Immature natural killer cell (primary cell): ENCODE measurements at regions not wholly inside any gene's neighbourhood (a gene's known extent, or its start where the extent isn't known, plus 50 kb on each side); places are given as distances from the start of the nearest gene placed in this dataset.

Experiments used
- DNase-seq, 3 donors: peaks; one replicate each; pipeline ENCODE4 v3.0.0; 2022; ENCODE audit warnings: mixed read lengths in 1 of 3
- H3K27ac Mint-ChIP-seq, 6 donors: one replicate each; pipeline ENCODE4 v1.8.0; 2020; ENCODE audit warnings: mixed read lengths in 6 of 6, mild to moderate bottlenecking in 5 of 6, inconsistent platforms in 4 of 6, moderate library complexity in 3 of 6
- H3K27me3 Mint-ChIP-seq, 3 donors: one replicate each; pipeline ENCODE4 v1.8.0; 2020 to 2021; ENCODE audit warnings: low read depth in 3 of 3, mild to moderate bottlenecking in 3 of 3, mixed read lengths in 3 of 3, moderate library complexity in 3 of 3, inconsistent platforms in 1 of 3
- H3K36me3 Mint-ChIP-seq, 3 donors: one replicate each; pipeline ENCODE4 v1.8.0; 2020; ENCODE audit warnings: mixed read lengths in 3 of 3, inconsistent platforms in 2 of 3, mild to moderate bottlenecking in 2 of 3
- H3K4me1 Mint-ChIP-seq, 2 donors: one replicate each; pipeline ENCODE4 v1.8.0; 2020; ENCODE audit warnings: inconsistent platforms in 2 of 2, mild to moderate bottlenecking in 2 of 2, mixed read lengths in 2 of 2, moderate library complexity in 1 of 2
- H3K4me3 Mint-ChIP-seq, 5 donors: one replicate each; pipeline ENCODE4 v1.8.0; 2020; ENCODE audit warnings: mild to moderate bottlenecking in 5 of 5, mixed read lengths in 5 of 5, inconsistent platforms in 3 of 5, moderate library complexity in 3 of 5
- H3K9me3 Mint-ChIP-seq, 6 donors: one replicate each; pipeline ENCODE4 v1.8.0; 2020; ENCODE audit warnings: mild to moderate bottlenecking in 6 of 6, mixed read lengths in 6 of 6, inconsistent platforms in 4 of 6, moderate library complexity in 3 of 6

- Mint-ChIP-seq H3K9me3 (peaks cover 0 to 8% (median 0%) of the 10 kb centered on the region in 6 donors), H3K36me3 (no peaks in the 10 kb centered on the region), H3K4me3 (no peak overlapping the region), H3K27ac (no peak overlapping the region), H3K4me1 (no peaks in the 10 kb centered on the region), H3K27me3 (peaks cover 0 to 2% (median 0%) of the 10 kb centered on the region in 3 donors)
- no peak for DNase-seq
These were observed 514.6 kb downstream of the TLE4 start for GRCh38 chr9:80086386-80086785.

GRCh38 chr9:80085668-80086067 is 513.9 kb downstream of the TLE4 start:
- H3K4me1 Mint-ChIP-seq = no peaks in the 10 kb centered on the region
- no peak overlapping the region for H3K4me3 Mint-ChIP-seq
- no peaks in the 10 kb centered on the region for H3K36me3 Mint-ChIP-seq
- H3K9me3 Mint-ChIP-seq = peaks cover 0 to 8% (median 0%) of the 10 kb centered on the region in 6 donors
- DNase-seq = no peak
- no peak overlapping the region for H3K27ac Mint-ChIP-seq
- H3K27me3 Mint-ChIP-seq = peaks cover 0 to 2% (median 0%) of the 10 kb centered on the region in 3 donors

- Mint-ChIP-seq H3K9me3 (peaks cover 0 to 8% (median 0%) of the 10 kb centered on the region in 6 donors), H3K36me3 (no peaks in the 10 kb centered on the region), H3K27ac (no peak overlapping the region), H3K27me3 (peaks cover 0 to 4% (median 0%) of the 10 kb centered on the region in 3 donors), H3K4me3 (no peak overlapping the region), H3K4me1 (no peaks in the 10 kb centered on the region)
- no peak for DNase-seq
These were observed 510.4 kb downstream of the TLE4 start for GRCh38 chr9:80082213-80082612.

- no peak overlapping the region for H3K27ac Mint-ChIP-seq
- no peak for DNase-seq
These were observed 507.1 kb downstream of the TLE4 start for GRCh38 chr9:80078826-80079225.

GRCh38 chr9:80077059-80077458 is 505.3 kb downstream of the TLE4 start:
- Mint-ChIP-seq H3K36me3 (no peaks in the 10 kb centered on the region), H3K4me1 (no peaks in the 10 kb centered on the region), H3K4me3 (no peak overlapping the region), H3K27me3 (peaks cover 0 to 4% (median 0%) of the 10 kb centered on the region in 3 donors), H3K9me3 (peaks cover 0 to 3% (median 0%) of the 10 kb centered on the region in 6 donors), H3K27ac (no peak overlapping the region)
- DNase-seq = no peak

More at GRCh38 chr9:80078826-80079225, 507.1 kb downstream of the TLE4 start:
- Mint-ChIP-seq H3K4me3 (no peak overlapping the region), H3K27me3 (peaks cover 0 to 4% (median 0%) of the 10 kb centered on the region in 3 donors), H3K9me3 (peaks cover 0 to 6% (median 0%) of the 10 kb centered on the region in 6 donors), H3K36me3 (no peaks in the 10 kb centered on the region), H3K4me1 (no peaks in the 10 kb centered on the region)

- Mint-ChIP-seq H3K27me3 (peaks cover 0 to 4% (median 0%) of the 10 kb centered on the region in 3 donors), H3K9me3 (no peaks in the 10 kb centered on the region), H3K4me3 (no peak overlapping the region), H3K27ac (no peak overlapping the region), H3K4me1 (no peaks in the 10 kb centered on the region), H3K36me3 (no peaks in the 10 kb centered on the region)
- DNase-seq = no peak
These were observed 504.4 kb downstream of the TLE4 start for GRCh38 chr9:80076162-80076561.

GRCh38 chr9:80074439-80074838 is 502.7 kb downstream of the TLE4 start:
- no peak overlapping the region for H3K4me3 Mint-ChIP-seq
- no peaks in the 10 kb centered on the region for H3K4me1 Mint-ChIP-seq
- peaks cover 0 to 4% (median 0%) of the 10 kb centered on the region in 3 donors for H3K27me3 Mint-ChIP-seq
- no peaks in the 10 kb centered on the region for H3K9me3 Mint-ChIP-seq
- no peak for DNase-seq
- H3K36me3 Mint-ChIP-seq = no peaks in the 10 kb centered on the region
- no peak overlapping the region for H3K27ac Mint-ChIP-seq

- H3K36me3 Mint-ChIP-seq = no peaks in the 10 kb centered on the region
- H3K4me3 Mint-ChIP-seq = no peak overlapping the region
- peaks cover 0 to 4% (median 0%) of the 10 kb centered on the region in 3 donors for H3K27me3 Mint-ChIP-seq
- H3K9me3 Mint-ChIP-seq = peaks cover 0 to 3% (median 0%) of the 10 kb centered on the region in 6 donors
- no peak for DNase-seq
- no peaks in the 10 kb centered on the region for H3K4me1 Mint-ChIP-seq
- no peak overlapping the region for H3K27ac Mint-ChIP-seq
These were observed 500.7 kb downstream of the TLE4 start for GRCh38 chr9:80072451-80072850.

GRCh38 chr9:80070071-80070742 is 498.4 kb downstream of the TLE4 start:
- Mint-ChIP-seq H3K27me3 (peaks cover 0 to 4% (median 0%) of the 10 kb centered on the region in 3 donors), H3K4me1 (no peaks in the 10 kb centered on the region), H3K4me3 (no peak overlapping the region), H3K36me3 (no peaks in the 10 kb centered on the region), H3K9me3 (peaks cover 0 to 3% (median 0%) of the 10 kb centered on the region in 6 donors), H3K27ac (no peak overlapping the region)
- DNase-seq = no peak

- no peaks in the 10 kb centered on the region for H3K36me3 Mint-ChIP-seq
- DNase-seq = no peak
- no peaks in the 10 kb centered on the region for H3K4me1 Mint-ChIP-seq
- no peak overlapping the region for H3K27ac Mint-ChIP-seq
- no peak overlapping the region for H3K4me3 Mint-ChIP-seq
- peaks cover 0 to 5% (median 0%) of the 10 kb centered on the region in 6 donors for H3K9me3 Mint-ChIP-seq
- H3K27me3 Mint-ChIP-seq = peaks cover 0 to 4% (median 0%) of the 10 kb centered on the region in 3 donors
These were observed 495.2 kb downstream of the TLE4 start for GRCh38 chr9:80066931-80067330.

GRCh38 chr9:80062567-80062966 is 490.8 kb downstream of the TLE4 start:
- Mint-ChIP-seq H3K4me3 (no peak overlapping the region), H3K27me3 (peaks cover 0 to 2% (median 1%) of the 10 kb centered on the region in 3 donors), H3K27ac (no peak overlapping the region)

GRCh38 chr9:80061940-80062339 is 490.2 kb downstream of the TLE4 start:
- no peak overlapping the region for H3K4me3 Mint-ChIP-seq
- H3K27ac Mint-ChIP-seq = no peak overlapping the region
- no peaks in the 10 kb centered on the region for H3K36me3 Mint-ChIP-seq
- DNase-seq = no peak
- peaks cover 0 to 5% (median 0%) of the 10 kb centered on the region in 6 donors for H3K9me3 Mint-ChIP-seq
- peaks cover 0 to 1% (median 0%) of the 10 kb centered on the region in 3 donors for H3K27me3 Mint-ChIP-seq
- no peaks in the 10 kb centered on the region for H3K4me1 Mint-ChIP-seq

More at GRCh38 chr9:80062567-80062966, 490.8 kb downstream of the TLE4 start:
- no peaks in the 10 kb centered on the region for H3K36me3 Mint-ChIP-seq
- H3K9me3 Mint-ChIP-seq = peaks cover 0 to 5% (median 0%) of the 10 kb centered on the region in 6 donors
- no peaks in the 10 kb centered on the region for H3K4me1 Mint-ChIP-seq
- no peak for DNase-seq

GRCh38 chr9:80061096-80061495 is 489.3 kb downstream of the TLE4 start:
- Mint-ChIP-seq H3K9me3 (peaks cover 0 to 5% (median 0%) of the 10 kb centered on the region in 6 donors), H3K27me3 (peaks cover 0 to 1% (median 0%) of the 10 kb centered on the region in 3 donors), H3K4me1 (no peaks in the 10 kb centered on the region), H3K27ac (no peak overlapping the region), H3K4me3 (no peak overlapping the region), H3K36me3 (no peaks in the 10 kb centered on the region)
- no peak for DNase-seq

GRCh38 chr9:80059979-80060378 is 488.2 kb downstream of the TLE4 start:
- no peak overlapping the region for H3K27ac Mint-ChIP-seq

More at GRCh38 chr9:80059979-80060378, 488.2 kb downstream of the TLE4 start:
- Mint-ChIP-seq H3K36me3 (no peaks in the 10 kb centered on the region), H3K4me1 (no peaks in the 10 kb centered on the region), H3K4me3 (no peak overlapping the region), H3K27me3 (peaks cover 0 to 1% (median 0%) of the 10 kb centered on the region in 3 donors), H3K9me3 (peaks cover 0 to 9% (median 0%) of the 10 kb centered on the region in 6 donors)
- DNase-seq = no peak
